ENCODE measurements at regions not wholly inside any gene's neighbourhood (a gene's known extent, or its start where the extent isn't known, plus 50 kb on each side); places are given as distances from the start of the nearest gene placed in this dataset.

- no peak for DNase-seq
Observed at GRCh38 chr13:72527333-72527732, 200.1 kb downstream of the MZT1 start.

- DNase-seq, result no peak
Observed at GRCh38 chr13:72523593-72523992, 203.8 kb downstream of the MZT1 start.

GRCh38 chr13:72523049-72523448 lies 204.4 kb downstream of the MZT1 start:
- DNase-seq, result no peak

- DNase-seq, result no peak
Observed at GRCh38 chr13:72521940-72522661, 205.3 kb downstream of the MZT1 start.

GRCh38 chr13:72514146-72514545 lies 213.3 kb downstream of the MZT1 start:
- no peak for DNase-seq

GRCh38 chr13:72508392-72508791 lies 219.0 kb downstream of the MZT1 start:
- no peak for DNase-seq

GRCh38 chr13:72507416-72508199 lies 219.8 kb downstream of the MZT1 start:
- no peak for DNase-seq

- DNase-seq, result no peak
Observed at GRCh38 chr13:72506706-72507105, 220.7 kb downstream of the MZT1 start.

- DNase-seq, result no peak
Observed at GRCh38 chr13:72505376-72505775, 222.1 kb downstream of the MZT1 start.

- no peak for DNase-seq
Observed at GRCh38 chr13:72504131-72504841, 223.1 kb downstream of the MZT1 start.

- DNase-seq, result no peak
Observed at GRCh38 chr13:72500851-72501250, 226.6 kb downstream of the MZT1 start.

GRCh38 chr13:72495681-72496080 lies 231.7 kb downstream of the MZT1 start:
- no peak for DNase-seq

- DNase-seq, result no peak
Observed at GRCh38 chr13:72489751-72490150, 237.7 kb downstream of the MZT1 start.

GRCh38 chr13:72473321-72473720 lies 254.1 kb downstream of the MZT1 start:
- no peak for DNase-seq

- DNase-seq, result no peak
Observed at GRCh38 chr13:72469906-72470305, 257.5 kb downstream of the MZT1 start.

- DNase-seq, result no peak
Observed at GRCh38 chr13:72463561-72463960, 263.9 kb downstream of the MZT1 start.

- no peak for DNase-seq
Observed at GRCh38 chr13:72462726-72463125, 264.7 kb downstream of the MZT1 start.

GRCh38 chr13:72462166-72462565 lies 265.3 kb downstream of the MZT1 start:
- no peak for DNase-seq

GRCh38 chr13:72458701-72459100 lies 268.7 kb downstream of the MZT1 start:
- no peak for DNase-seq

GRCh38 chr13:72457151-72457550 lies 270.3 kb downstream of the MZT1 start:
- DNase-seq, result no peak

- DNase-seq, result no peak
Observed at GRCh38 chr13:72456486-72456885, 270.9 kb downstream of the MZT1 start.

- no peak for DNase-seq
Observed at GRCh38 chr13:72453161-72453560, 274.3 kb downstream of the MZT1 start.

- DNase-seq, result no peak
Observed at GRCh38 chr13:72448082-72448481, 279.3 kb downstream of the MZT1 start.

GRCh38 chr13:72444999-72445398 lies 282.4 kb downstream of the MZT1 start:
- DNase-seq, result no peak
